Panc1 (cell line): ENCODE measurements at regions not wholly inside any gene's neighbourhood (a gene's known extent, or its start where the extent isn't known, plus 50 kb on each side); places are given as distances from the start of the nearest gene placed in this dataset.

ENCODE experiments used
- ATAC-seq: fragments of 200-7000 bp; cut with Tn5 transposase; 2 replicates; pipeline ENCODE4 v1.9.1; 2020; ENCODE audit warnings: mild to moderate bottlenecking, moderate library complexity
- BruUV-seq: library from RNA; stranded (reverse); fragments of 400-500 nt; replicated peaks from 2 replicates; lab custom pipeline; 2021; lab: Mats Ljungman, UMichigan
- CTCF ChIA-PET: fragments of 300-600 bp; sonication (Branson Sonifier 250); formaldehyde crosslinking; loops from one replicate; lab custom pipeline; 2022; ENCODE audit warnings: antibody characterized with exemption; lab: Charles Lee
- POLR2A ChIA-PET: fragments of 300-600 bp; sonication (Branson Sonifier 250); formaldehyde crosslinking; loops from one replicate; lab custom pipeline; 2022; ENCODE audit warnings: antibody characterized with exemption; lab: Charles Lee
- DNase-seq: peaks from one replicate; pipeline ENCODE4 v3.0.0-alpha.2; 2010; ENCODE audit warnings: low read depth, low spot score
- H3K27ac ChIP-seq: 2 replicates; pipeline ENCODE4 v1.5.1; 2011; ENCODE audit warnings: mild to moderate bottlenecking, low read length, inconsistent platforms
- H3K27me3 ChIP-seq: fragments of 200-500 bp; sonication (Bioruptor generic); 2 replicates; pipeline ENCODE4 v1.6.0; 2014; ENCODE audit warnings: low read length, inconsistent platforms; ENCODE audit not compliant: control insufficient read depth, insufficient read depth
- H3K36me3 ChIP-seq: fragments of 200-500 bp; sonication (Bioruptor generic); 2 replicates; pipeline ENCODE4 v1.5.1; 2014; ENCODE audit warnings: inconsistent platforms, mild to moderate bottlenecking, low read length, moderate library complexity; ENCODE audit not compliant: control insufficient read depth, insufficient read depth
- H3K4me1 ChIP-seq: 2 replicates; pipeline ENCODE4 v1.5.1; 2011; ENCODE audit warnings: inconsistent platforms, mild to moderate bottlenecking, low read length, moderate library complexity; ENCODE audit not compliant: control insufficient read depth, insufficient read depth
- H3K4me3 ChIP-seq, 2 experiments: 2 replicates each; pipeline ENCODE4 v1.5.1; 2011 to 2012; ENCODE audit warnings: low read depth in 2 of 2, low read length in 2 of 2, mild to moderate bottlenecking in 2 of 2, inconsistent platforms in 1 of 2, moderate library complexity in 1 of 2
- H3K9me3 ChIP-seq: fragments of 200-500 bp; sonication (Bioruptor generic); 2 replicates; pipeline ENCODE4 v1.5.1; 2014; ENCODE audit warnings: low read depth, mild to moderate bottlenecking, inconsistent platforms, low read length, moderate library complexity; ENCODE audit not compliant: control insufficient read depth, insufficient read depth
- CTCF ChIP-seq: fragments of 450-650 bp; IDR thresholded peaks from 2 replicates; pipeline ENCODE4 v1.5.1; 2017; ENCODE audit warnings: mild to moderate bottlenecking
- POLR2AphosphoS5 ChIP-seq: IDR thresholded peaks from 2 replicates; pipeline ENCODE4 v1.6.1; 2012; ENCODE audit warnings: mild to moderate bottlenecking, low read depth, low read length, moderate library complexity
- REST ChIP-seq, 2 experiments: IDR thresholded peaks; 2 replicates each; pipeline ENCODE4 v1.6.1; 2011 to 2012; ENCODE audit warnings: low read depth in 2 of 2, control low read depth in 1 of 2, low read length in 1 of 2, mild to moderate bottlenecking in 1 of 2, moderate library complexity in 1 of 2; ENCODE audit not compliant: insufficient read depth in 1 of 2
- SIN3A ChIP-seq: IDR thresholded peaks from 2 replicates; pipeline ENCODE4 v1.6.1; 2012; ENCODE audit warnings: low read depth, mild to moderate bottlenecking, low read length, moderate library complexity, borderline replicate concordance; ENCODE audit not compliant: insufficient read depth
- TCF7L2 ChIP-seq: IDR thresholded peaks from 2 replicates; pipeline ENCODE4 v1.6.1; 2011; ENCODE audit warnings: mild to moderate bottlenecking, low read depth, low read length, inconsistent platforms
- in situ Hi-C: cut with HindIII; loops from 2 replicates; pipeline ENCODE4 v1.10.0; 2016; ENCODE audit warnings: low sequenced_read_pairs, low pct_unique_long_range_greater_than_20kb
- intact Hi-C: fragments of 100-400 bp; cut with micrococcal nuclease; formaldehyde crosslinking; loops from one replicate; pipeline ENCODE4 v1.10.0; 2022; ENCODE audit not compliant: unreplicated experiment

- Histone ChIP-seq H3K27ac (no peak overlapping the region), H3K36me3 (no peaks in the 10 kb centered on the region), H3K27me3 (no peaks in the 10 kb centered on the region), H3K4me1 (no peaks in the 10 kb centered on the region), H3K4me3 (no peak overlapping the region), H3K9me3 (no peaks in the 10 kb centered on the region)
- in situ Hi-C loops (no loop called here), intact Hi-C loops (no loop called here)
- BruUV-seq = no TSS peak
- TF ChIP-seq REST (IDR thresholded peaks at IDR 0.05; ENCODE audit: insufficient read depth in 1 of 2, low read depth in 2 of 2, low read length in 1 of 2) = no peak
- TF ChIP-seq SIN3A = no peak
- TF ChIP-seq CTCF = no peak
- no peak for TF ChIP-seq TCF7L2
- no peak for TF ChIP-seq POLR2AphosphoS5
- ChIA-PET POLR2A (no interaction called here), CTCF (no interaction called here)
- no peak for DNase-seq
- no peak for ATAC-seq
Observed at GRCh38 chr21:17085707-17086106, 427.1 kb upstream of the CXADR start.

GRCh38 chr21:17088500-17088899, 424.3 kb upstream of the CXADR start:
- Histone ChIP-seq H3K4me3 (no peak overlapping the region), H3K27ac (no peak overlapping the region), H3K27me3 (no peaks in the 10 kb centered on the region), H3K9me3 (no peaks in the 10 kb centered on the region), H3K36me3 (no peaks in the 10 kb centered on the region), H3K4me1 (no peaks in the 10 kb centered on the region)
- in situ Hi-C loops (no loop called here), intact Hi-C loops (no loop called here)
- ATAC-seq (no peak), DNase-seq (no peak)
- TF ChIP-seq CTCF (no peak), TCF7L2 (no peak), SIN3A (no peak)
- ChIA-PET CTCF (no interaction called here), POLR2A (no interaction called here)
- no TSS peak for BruUV-seq
